Hepatocyte (in vitro differentiated cells): ENCODE measurements at regions not wholly inside any gene's neighbourhood (a gene's known extent, or its start where the extent isn't known, plus 50 kb on each side); places are given as distances from the start of the nearest gene placed in this dataset.
A peak's percentile ranks its signal among the peaks of the same experiment; 100 is the strongest.

ENCODE experiments used
- DNase-seq: peaks from one replicate; pipeline ENCODE4 v3.0.0-alpha.2; 2016; ENCODE audit warnings: low spot score
- H2AFZ ChIP-seq: fragments of 200-600 bp; sonication (generic); 2 replicates; pipeline ENCODE4 v1.6.0; 2016; ENCODE audit warnings: antibody characterized with exemption, mild to moderate bottlenecking
- H3K27ac ChIP-seq: fragments of 200-600 bp; sonication (generic); 2 replicates; pipeline ENCODE4 v1.5.1; 2016; ENCODE audit warnings: mild to moderate bottlenecking
- H3K27me3 ChIP-seq: fragments of 200-600 bp; sonication (generic); 2 replicates; pipeline ENCODE4 v1.6.1; 2016
- H3K36me3 ChIP-seq: fragments of 200-600 bp; sonication (generic); replicated peaks from 2 replicates; pipeline ENCODE4 v1.5.1; 2016; ENCODE audit warnings: low read depth; ENCODE audit not compliant: insufficient read depth
- H3K4me1 ChIP-seq: fragments of 200-600 bp; sonication (generic); 2 replicates; pipeline ENCODE4 v1.5.1; 2016; ENCODE audit warnings: mild to moderate bottlenecking, moderate library complexity; ENCODE audit not compliant: insufficient read depth
- H3K4me2 ChIP-seq: fragments of 200-600 bp; sonication (generic); 2 replicates; pipeline ENCODE4 v1.6.0; 2016
- H3K4me3 ChIP-seq: fragments of 200-600 bp; sonication (generic); 2 replicates; pipeline ENCODE4 v1.5.1; 2016; ENCODE audit warnings: mild to moderate bottlenecking
- H3K79me2 ChIP-seq: fragments of 200-600 bp; sonication (generic); 2 replicates; pipeline ENCODE4 v1.6.0; 2017; ENCODE audit warnings: mild to moderate bottlenecking
- H3K9me2 ChIP-seq: fragments of 200-600 bp; sonication (generic); replicated peaks from 2 replicates; pipeline ENCODE4 v1.6.0; 2017; ENCODE audit warnings: mild to moderate bottlenecking; ENCODE audit not compliant: insufficient read depth
- H3K9me3 ChIP-seq: fragments of 200-600 bp; sonication (generic); 2 replicates; pipeline ENCODE4 v1.5.1; 2016; ENCODE audit warnings: low read depth, mild to moderate bottlenecking
- H4K20me1 ChIP-seq: fragments of 200-600 bp; sonication (generic); 2 replicates; pipeline ENCODE4 v1.6.0; 2016; ENCODE audit warnings: mild to moderate bottlenecking; ENCODE audit not compliant: insufficient read depth, poor library complexity, severe bottlenecking
- EZH2 ChIP-seq: fragments of 200-600 bp; sonication (generic); IDR thresholded peaks from 2 replicates; pipeline ENCODE4 v1.6.1; 2016; ENCODE audit warnings: antibody characterized with exemption, mild to moderate bottlenecking, borderline replicate concordance
- EZH2phosphoT487 ChIP-seq: fragments of 200-600 bp; sonication (generic); IDR thresholded peaks from one replicate; pipeline ENCODE4 v1.6.1; 2018; ENCODE audit warnings: antibody characterized with exemption, mild to moderate bottlenecking, low read depth, moderate library complexity; ENCODE audit not compliant: unreplicated experiment, severe bottlenecking
- WGBS: methylation state at CpG from one replicate; pipeline ENCODE4 v1.1.6; 2016; ENCODE audit warnings: low lambda C conversion rate; ENCODE audit errors: missing lambda C conversion rate; 5-methylcytosine and 5-hydroxymethylcytosine counted together
- TF ChIP-seq, protein P1 (sequence below): fragments of 200-600 bp; sonication (generic); IDR thresholded peaks from 2 replicates; pipeline ENCODE4 v1.5.1; 2016; ENCODE audit warnings: antibody characterized with exemption, mild to moderate bottlenecking; ENCODE audit not compliant: poor library complexity

DNA sequence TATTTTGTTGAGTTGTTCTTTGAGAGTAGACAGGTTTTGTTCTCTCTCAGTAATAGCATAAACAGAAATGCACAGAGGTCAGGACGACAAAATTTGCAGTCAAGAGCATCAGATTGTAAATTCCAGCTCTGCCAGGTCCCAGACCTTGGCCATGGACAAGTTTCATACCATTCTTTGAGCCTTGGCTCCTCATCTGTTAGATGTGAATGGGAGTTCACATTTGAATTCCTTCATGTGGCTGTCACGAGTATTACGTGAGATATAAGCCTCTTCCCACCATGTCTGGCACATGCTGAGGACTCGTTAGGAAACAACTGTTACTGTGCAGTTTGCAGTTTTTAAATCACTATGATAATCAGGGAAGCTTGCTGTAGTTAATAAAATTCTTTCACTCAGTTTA is 93.2 kb upstream of the KCTD3 start:
- Histone ChIP-seq H4K20me1 (no peaks in the 10 kb centered on the region), H3K27me3 (no peaks in the 10 kb centered on the region), H3K4me2 (no peak overlapping the region), H3K27ac (no peak overlapping the region), H3K9me2 (no peaks in the 10 kb centered on the region), H2AFZ (no peak overlapping the region), H3K9me3 (no peaks in the 10 kb centered on the region), H3K4me1 (no peaks in the 10 kb centered on the region), H3K36me3 (no peaks in the 10 kb centered on the region), H3K79me2 (no peaks in the 10 kb centered on the region), H3K4me3 (no peak overlapping the region)
- 77% methylated on average over 4 of the region's 4 CpGs for WGBS
- TF ChIP-seq, protein P1, sequence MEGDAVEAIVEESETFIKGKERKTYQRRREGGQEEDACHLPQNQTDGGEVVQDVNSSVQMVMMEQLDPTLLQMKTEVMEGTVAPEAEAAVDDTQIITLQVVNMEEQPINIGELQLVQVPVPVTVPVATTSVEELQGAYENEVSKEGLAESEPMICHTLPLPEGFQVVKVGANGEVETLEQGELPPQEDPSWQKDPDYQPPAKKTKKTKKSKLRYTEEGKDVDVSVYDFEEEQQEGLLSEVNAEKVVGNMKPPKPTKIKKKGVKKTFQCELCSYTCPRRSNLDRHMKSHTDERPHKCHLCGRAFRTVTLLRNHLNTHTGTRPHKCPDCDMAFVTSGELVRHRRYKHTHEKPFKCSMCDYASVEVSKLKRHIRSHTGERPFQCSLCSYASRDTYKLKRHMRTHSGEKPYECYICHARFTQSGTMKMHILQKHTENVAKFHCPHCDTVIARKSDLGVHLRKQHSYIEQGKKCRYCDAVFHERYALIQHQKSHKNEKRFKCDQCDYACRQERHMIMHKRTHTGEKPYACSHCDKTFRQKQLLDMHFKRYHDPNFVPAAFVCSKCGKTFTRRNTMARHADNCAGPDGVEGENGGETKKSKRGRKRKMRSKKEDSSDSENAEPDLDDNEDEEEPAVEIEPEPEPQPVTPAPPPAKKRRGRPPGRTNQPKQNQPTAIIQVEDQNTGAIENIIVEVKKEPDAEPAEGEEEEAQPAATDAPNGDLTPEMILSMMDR = no peak
- TF ChIP-seq EZH2 = no peak
- no peak for TF ChIP-seq EZH2phosphoT487
- DNase-seq = no peak

DNA sequence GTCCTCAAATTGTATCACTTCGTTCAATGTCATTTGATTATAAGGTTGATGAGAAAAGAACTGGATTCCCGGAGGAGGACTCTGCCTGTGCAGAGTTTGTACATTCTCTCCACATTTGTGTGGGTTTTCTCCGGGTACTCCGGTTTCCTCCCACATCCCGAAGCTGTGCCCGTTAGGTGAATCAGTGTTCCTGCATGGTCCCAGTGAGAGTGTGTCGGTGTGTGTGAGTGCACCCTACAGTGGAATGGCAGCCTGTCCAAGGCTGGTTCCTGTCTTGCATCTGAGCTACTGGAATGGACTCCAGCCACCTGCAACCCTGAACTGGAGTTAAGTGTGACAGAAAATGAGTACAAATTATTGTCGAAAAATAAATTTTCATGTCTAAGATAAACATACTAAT is 92.2 kb upstream of the KCTD3 start:
- H3K27ac ChIP-seq = no peak overlapping the region
- WGBS = 97% methylated on average over 8 of the region's 8 CpGs
- H3K36me3 ChIP-seq = no peaks in the 10 kb centered on the region
- H3K4me2 ChIP-seq = no peak overlapping the region
- H3K79me2 ChIP-seq = no peaks in the 10 kb centered on the region
- no peaks in the 10 kb centered on the region for H3K27me3 ChIP-seq
- no peaks in the 10 kb centered on the region for H3K9me2 ChIP-seq
- no peak for DNase-seq
- no peaks in the 10 kb centered on the region for H4K20me1 ChIP-seq
- no peak overlapping the region for H2AFZ ChIP-seq
- H3K9me3 ChIP-seq = no peaks in the 10 kb centered on the region
- TF ChIP-seq EZH2phosphoT487 (no peak), EZH2 (no peak)
- TF ChIP-seq, protein P1 = no peak
- no peaks in the 10 kb centered on the region for H3K4me1 ChIP-seq
- H3K4me3 ChIP-seq = no peak overlapping the region

DNA sequence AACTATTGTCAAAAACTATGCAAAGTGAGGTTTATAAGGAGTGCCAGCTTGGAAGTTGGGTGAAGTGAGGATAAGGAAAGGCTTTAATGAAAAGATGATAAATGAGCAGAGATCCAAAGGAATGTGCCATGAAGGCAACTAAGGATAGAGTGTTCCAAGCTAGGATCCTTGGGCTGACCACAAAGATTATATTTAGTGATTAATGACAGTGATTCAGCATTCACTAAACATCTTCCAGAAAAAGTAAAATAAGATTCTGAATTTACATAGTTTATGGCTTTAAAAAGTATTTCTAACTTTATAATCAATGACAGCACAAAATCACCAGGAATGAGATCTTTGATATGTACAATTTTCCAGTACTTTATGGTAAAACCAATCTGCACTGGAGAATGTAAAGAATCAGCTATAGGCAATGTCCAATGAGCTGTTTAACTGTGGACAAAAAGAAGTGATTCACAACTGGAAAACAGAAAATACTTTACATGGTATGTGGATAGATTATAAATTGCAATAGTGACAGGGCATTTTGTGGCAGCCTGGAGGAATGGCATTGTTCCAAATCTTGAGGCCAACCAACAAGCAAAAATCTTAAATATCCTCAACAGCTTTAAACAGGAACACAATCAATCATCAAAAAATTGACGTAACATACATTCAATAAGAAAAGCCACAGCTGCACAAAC is 91.2 kb upstream of the KCTD3 start:
- H3K9me3 ChIP-seq = no peaks in the 10 kb centered on the region
- no peaks in the 10 kb centered on the region for H3K36me3 ChIP-seq
- H3K4me3 ChIP-seq = no peak overlapping the region
- no peaks in the 10 kb centered on the region for H3K27me3 ChIP-seq
- H3K27ac ChIP-seq = peak overlapping the region; percentile 53
- no peak for DNase-seq
- H3K4me1 ChIP-seq = no peaks in the 10 kb centered on the region
- H3K4me2 ChIP-seq = no peak overlapping the region
- H3K79me2 ChIP-seq = no peaks in the 10 kb centered on the region
- H4K20me1 ChIP-seq = no peaks in the 10 kb centered on the region
- H3K9me2 ChIP-seq = no peaks in the 10 kb centered on the region
- TF ChIP-seq EZH2 (no peak), EZH2phosphoT487 (no peak)
- TF ChIP-seq, protein P1 = no peak
- WGBS = 74% methylated on average over 1 of the region's 1 CpG
- no peak overlapping the region for H2AFZ ChIP-seq

DNA sequence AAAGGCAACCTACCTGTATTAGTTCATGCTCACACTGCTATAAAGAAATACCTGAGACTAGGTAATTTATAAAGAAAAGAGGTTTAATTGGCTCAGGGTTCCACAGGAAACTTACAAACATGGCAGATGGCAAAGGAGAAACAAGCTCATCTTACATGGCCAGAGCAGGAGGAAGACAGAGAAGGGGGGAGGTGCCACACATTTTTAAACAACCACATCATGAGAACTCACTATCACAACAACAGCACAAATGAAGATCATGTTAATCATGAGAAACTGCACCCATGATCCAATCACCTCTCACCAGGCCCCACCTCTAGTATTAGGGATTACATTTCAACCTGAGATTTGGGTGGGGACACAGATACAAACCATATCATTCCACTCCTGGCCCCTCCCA is 90.6 kb upstream of the KCTD3 start:
- TF ChIP-seq EZH2phosphoT487 = no peak
- TF ChIP-seq, protein P1 = no peak
- no peak for TF ChIP-seq EZH2
- H3K27ac ChIP-seq = peak overlapping the region; percentile 16
- no peaks in the 10 kb centered on the region for H4K20me1 ChIP-seq
- H3K9me3 ChIP-seq = no peaks in the 10 kb centered on the region
- no peaks in the 10 kb centered on the region for H3K79me2 ChIP-seq
- H3K9me2 ChIP-seq = no peaks in the 10 kb centered on the region
- no peaks in the 10 kb centered on the region for H3K36me3 ChIP-seq
- H3K4me1 ChIP-seq = no peaks in the 10 kb centered on the region
- no peak overlapping the region for H3K4me2 ChIP-seq
- no peaks in the 10 kb centered on the region for H3K27me3 ChIP-seq
- no peak for DNase-seq
- no peak overlapping the region for H3K4me3 ChIP-seq
- no peak overlapping the region for H2AFZ ChIP-seq
